GM18861 (cell line): ENCODE measurements at regions not wholly inside any gene's neighbourhood (a gene's known extent, or its start where the extent isn't known, plus 50 kb on each side); places are given as distances from the start of the nearest gene placed in this dataset.

Experiments used
- ATAC-seq: cut with Tn5 transposase; IDR thresholded peaks from one replicate; pipeline ENCODE4 v1.9.1; 2021; ENCODE audit not compliant: unreplicated experiment

DNA sequence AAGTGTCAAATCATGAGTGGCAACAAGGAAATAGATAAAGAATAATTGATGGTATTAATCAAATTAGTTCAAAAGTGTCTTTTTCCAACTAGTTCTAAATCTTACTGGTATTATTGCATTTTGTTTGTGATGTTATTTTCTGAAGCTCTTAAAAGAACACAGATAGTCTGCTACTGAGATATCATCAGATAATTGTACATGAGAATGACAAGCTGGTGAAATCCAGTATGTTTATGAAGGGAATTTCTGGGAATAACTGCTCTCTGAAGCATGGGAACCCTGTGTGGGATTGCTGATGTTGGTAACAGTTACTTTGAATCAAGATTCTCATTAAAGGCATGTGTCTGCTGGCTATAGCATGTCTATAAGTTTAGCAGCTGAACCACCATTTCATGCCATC is 190.3 kb upstream of the CDIN1 start:
- ATAC-seq, result no peak

DNA sequence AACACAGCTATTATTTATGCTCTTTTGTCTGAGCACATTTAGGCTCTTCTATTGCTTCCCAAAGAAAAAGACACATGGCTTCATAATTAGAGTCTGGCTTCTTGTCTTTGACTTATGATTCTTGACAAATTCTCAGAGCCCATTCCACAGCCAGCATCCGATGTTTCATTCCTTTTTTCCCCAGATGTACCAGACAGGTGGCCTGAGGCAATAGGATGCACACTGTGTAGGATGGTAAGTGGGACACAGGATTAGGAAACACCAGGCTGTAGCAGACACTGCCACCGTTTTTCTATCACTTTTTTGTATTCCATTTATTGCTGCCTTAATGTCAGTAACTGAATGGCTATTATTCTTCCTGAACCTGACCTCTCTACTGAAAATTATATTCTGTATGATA is 188.9 kb upstream of the CDIN1 start:
- no peak for ATAC-seq

DNA sequence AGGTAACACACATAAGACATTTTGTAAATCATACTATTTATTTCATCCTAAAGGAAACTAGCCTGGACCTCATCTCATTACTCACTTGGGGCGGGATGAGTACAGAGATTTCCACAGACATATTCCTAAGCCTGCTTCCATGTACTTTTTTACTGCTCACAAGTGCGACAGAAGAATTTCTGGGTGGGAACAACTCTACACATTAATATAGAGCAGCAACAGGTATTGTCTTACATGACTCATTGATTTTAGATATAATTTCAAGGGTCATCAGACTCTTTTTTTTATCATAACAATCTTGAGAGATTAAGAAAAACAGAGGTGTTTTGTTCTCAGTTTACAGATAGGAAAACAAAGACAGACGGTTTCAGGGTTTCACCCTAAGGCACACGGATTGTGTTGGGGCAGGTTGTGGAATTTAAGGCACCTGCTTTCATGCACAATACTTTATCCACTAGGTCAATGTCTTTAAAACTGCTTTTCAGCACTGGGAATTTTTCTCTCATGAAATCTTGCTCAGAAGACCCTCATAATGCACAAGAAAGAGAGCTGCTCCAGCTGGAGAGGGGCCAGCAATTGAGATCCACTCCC is 186.7 kb upstream of the CDIN1 start:
- ATAC-seq, result no peak

GRCh38 chr15:36398212-36398611 is 181.2 kb upstream of the CDIN1 start:
- ATAC-seq, result no peak

GRCh38 chr15:36399276-36399675 is 180.2 kb upstream of the CDIN1 start:
- ATAC-seq, result no peak

DNA sequence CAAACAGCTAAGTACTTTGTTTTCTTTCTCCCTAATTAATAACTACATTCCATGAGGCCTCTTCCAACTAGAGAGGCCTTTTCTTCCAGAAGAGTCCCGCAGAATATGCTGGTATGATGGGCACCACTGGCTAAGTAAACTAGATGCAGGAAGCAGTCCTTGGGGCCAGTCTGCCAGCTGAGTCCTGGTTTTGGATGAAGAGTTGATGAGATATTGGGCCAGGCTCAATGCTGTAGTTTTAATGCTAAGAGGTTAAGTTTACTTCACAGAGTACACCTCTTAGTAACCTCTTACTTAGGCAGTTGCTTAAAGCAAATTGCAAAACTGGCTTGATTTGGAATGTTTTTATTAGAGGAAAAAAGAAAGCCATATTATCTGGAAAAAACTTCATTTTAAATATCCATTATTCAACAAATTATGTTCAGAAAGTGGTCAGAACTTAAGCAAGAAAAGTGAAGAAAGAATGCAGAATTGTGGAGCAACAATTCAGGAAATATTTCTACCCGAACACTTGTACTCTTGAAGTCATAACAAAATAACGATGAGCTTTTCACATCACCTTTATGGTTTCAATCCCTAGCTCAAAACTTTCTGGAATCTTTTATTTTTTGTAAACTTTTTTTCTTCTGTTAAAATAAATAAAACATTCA is 178.4 kb upstream of the CDIN1 start:
- no peak for ATAC-seq

GRCh38 chr15:36401586-36401966 is 177.8 kb upstream of the CDIN1 start:
- no peak for ATAC-seq

GRCh38 chr15:36403351-36403750 is 176.1 kb upstream of the CDIN1 start:
- ATAC-seq, result no peak

DNA sequence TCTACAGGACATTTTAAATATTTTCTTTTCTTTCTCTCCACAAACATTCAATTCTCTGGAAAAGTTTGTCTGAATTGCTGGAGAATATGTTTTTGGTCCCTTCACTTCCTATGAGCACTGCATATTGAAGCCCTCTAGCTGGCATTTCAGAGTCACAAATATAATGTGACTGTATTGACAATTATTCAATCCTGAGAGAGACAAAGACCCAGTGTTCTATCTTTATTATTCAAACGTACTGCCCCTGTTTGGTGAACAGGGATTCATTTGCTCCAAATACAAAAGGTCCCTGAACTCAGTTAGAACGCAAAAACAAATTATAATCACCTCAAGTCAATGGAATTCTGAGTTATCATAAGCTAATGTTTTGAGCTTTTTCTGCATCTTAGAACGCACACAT is 173.1 kb upstream of the CDIN1 start:
- no peak for ATAC-seq

DNA sequence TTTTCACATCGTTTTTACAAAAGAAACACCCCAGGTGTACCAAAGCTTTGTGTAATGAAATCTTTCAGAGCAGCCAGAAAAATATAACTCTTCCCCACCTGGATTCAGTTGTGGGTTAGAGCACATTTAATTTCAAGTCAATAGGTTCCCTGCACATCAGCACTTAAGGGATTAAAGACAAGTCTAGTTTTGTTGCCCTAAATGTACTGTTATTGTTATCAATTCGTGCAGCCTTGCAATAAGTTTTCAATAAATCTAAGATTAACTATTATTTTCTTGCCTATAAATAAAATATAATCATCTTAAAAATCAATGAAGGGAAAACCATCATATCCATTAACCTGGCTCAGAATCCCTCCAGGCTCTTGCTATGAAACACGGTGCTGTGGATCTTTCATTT is 172.5 kb upstream of the CDIN1 start:
- no peak for ATAC-seq

DNA sequence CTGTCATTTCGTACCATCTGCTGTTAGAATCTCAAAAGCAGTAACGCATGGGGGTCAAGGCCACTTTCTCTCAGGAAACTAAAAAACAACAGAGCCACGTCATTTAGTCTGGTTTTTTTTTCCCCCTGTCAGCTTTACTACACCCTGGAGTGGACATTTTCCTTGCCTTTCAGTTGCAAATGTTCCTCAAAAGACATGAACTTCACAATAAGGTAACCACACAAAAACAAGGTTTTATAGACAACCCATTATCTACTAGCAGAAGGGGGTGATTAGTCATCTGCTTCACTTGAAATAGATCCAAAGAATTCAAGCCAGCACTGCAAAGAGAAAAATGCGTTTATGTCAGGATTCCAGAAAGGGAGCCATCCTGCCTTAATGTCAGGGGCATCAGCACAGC is 171.8 kb upstream of the CDIN1 start:
- no peak for ATAC-seq

GRCh38 chr15:36409819-36410218 is 169.6 kb upstream of the CDIN1 start:
- no peak for ATAC-seq

DNA sequence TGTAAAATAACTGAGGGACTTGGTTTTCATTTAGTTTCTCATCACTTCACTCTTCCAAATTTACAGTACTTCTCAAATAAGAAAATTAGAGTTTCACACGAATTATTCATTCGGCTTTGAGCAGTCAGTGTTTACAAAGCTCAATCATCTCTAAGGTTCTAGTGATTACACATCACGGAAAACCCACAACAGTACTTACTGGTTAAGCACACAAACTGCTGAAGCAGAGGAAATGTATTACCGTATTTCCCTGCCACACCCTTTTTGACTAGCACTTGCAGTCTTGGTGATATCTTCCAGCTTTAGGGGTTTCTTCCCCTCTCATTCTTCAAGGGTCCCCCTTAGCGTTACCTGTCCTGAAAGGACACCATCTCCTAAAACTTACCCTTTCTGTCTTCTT is 164.8 kb upstream of the CDIN1 start:
- ATAC-seq, result no peak

- no peak for ATAC-seq
These were observed 163.8 kb upstream of the CDIN1 start for GRCh38 chr15:36415643-36416042.

DNA sequence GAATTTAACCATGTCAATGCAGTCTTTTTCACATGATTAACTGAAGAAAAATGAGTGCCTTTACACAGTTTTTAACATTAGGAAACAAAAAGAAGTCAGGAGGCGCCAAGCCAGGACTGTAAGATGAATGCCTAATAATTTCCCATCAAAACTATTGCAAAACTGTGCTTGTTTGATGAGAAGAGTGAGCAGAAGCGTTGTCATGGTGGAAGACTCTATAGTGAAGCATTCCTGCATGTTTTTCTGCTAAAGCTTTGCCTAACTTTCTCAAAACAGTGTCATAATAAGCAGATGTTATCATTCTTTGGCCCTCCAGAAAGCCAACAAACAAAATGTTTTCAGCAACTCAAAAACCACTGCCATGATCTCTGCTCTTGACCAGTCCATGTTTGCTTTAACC is 156.8 kb upstream of the CDIN1 start:
- no peak for ATAC-seq

GRCh38 chr15:36426691-36427090 is 152.7 kb upstream of the CDIN1 start:
- no peak for ATAC-seq

- ATAC-seq, result no peak
These were observed 151.2 kb upstream of the CDIN1 start for GRCh38 chr15:36428102-36428845.

DNA sequence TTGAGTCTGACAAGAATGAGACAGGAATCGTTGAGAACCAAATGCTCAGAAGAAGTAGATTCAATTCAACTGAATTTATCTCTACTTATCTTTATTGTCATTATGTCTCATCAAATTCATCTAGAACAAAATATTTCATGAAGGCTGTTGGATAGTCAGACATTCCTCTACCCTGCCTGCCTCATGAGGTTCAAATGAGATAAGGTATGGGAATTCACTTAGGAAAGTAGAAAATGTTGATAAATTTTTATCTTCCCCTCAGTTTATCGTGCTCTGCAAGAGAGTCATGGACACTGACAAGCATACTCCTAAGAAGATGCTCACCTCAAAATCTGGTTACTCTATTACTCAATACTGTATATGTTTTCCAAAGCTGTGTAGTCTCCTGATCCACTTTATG is 149.7 kb upstream of the CDIN1 start:
- no peak for ATAC-seq

- ATAC-seq, result no peak
These were observed 149.1 kb upstream of the CDIN1 start for GRCh38 chr15:36430280-36430679.

DNA sequence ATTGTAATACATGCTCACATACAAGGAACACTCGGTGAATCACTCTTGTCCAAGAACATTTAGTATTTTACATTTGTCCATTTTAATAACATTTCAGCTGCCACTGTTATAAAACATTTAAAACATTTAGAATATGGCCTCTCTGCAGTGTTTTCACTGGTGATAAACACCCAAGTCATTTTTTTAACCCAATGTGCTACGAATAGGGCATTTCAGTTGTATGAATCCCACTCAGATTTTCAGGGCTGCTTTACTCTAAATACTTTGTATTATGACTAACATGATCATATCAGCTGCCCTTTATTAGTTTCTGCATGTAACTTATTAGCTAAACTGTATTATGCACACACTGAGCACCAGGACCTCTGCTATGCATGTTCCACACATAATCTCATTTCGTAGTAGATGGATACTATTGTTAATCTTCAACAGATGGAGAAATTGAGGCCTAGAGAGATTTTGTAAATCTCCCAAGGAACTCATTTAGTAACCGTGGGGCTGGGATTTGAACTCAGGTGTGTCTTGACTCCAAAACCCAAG is 148.6 kb upstream of the CDIN1 start:
- no peak for ATAC-seq

DNA sequence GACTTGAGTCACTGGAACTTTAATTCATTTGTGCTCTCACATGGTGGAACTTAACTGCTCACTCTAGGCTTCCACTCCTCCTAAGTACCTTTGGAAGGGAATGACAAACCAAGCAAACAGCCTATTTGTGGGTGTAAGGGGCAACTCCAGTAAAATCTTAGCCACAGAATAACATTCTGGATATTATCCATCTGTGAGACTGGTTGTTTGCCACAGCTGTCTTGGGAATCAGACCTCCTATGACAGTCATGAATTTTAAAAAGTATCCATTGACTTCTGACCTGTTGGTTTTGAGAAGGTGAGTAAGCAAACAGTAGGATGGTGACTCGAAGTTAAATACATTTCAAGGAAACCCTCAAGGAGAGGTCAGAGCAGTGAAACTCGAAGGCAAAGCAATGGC is 147.3 kb upstream of the CDIN1 start:
- ATAC-seq, result no peak

DNA sequence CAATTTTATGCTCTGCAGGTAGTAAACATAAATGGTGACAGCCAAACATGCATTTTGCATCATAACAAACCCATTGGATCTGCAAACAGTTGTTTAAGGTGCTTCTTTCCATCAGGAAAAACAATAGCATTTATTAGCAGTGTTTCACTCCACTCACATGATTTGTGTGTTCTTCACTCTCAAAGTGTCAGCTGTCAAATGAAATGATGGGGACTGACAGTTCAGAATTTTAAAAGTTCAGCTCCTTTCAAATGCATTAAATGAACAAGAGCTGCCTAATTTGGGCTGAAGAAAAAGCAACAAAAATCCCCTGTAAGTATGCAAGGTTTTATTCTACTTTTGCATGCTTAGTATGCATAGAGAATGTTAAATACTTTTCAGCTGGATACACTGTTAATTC is 145.2 kb upstream of the CDIN1 start:
- no peak for ATAC-seq
